Neural cell (in vitro differentiated cells): ENCODE measurements at regions not wholly inside any gene's neighbourhood (a gene's known extent, or its start where the extent isn't known, plus 50 kb on each side); places are given as distances from the start of the nearest gene placed in this dataset.

Experiments
- CTCF ChIP-seq: fragments of 450-650 bp; IDR thresholded peaks from 2 replicates; pipeline ENCODE4 v1.5.1; 2014; ENCODE audit warnings: antibody characterized with exemption, mild to moderate bottlenecking, moderate library complexity; ENCODE audit not compliant: poor library complexity, severe bottlenecking
- EP300 ChIP-seq: fragments of 450-650 bp; conservative IDR thresholded peaks from 2 replicates; pipeline ENCODE4 v1.6.1; 2014; ENCODE audit warnings: antibody characterized with exemption, mild to moderate bottlenecking, moderate library complexity; ENCODE audit not compliant: poor library complexity, severe bottlenecking
- EZH2 ChIP-seq: fragments of 200-600, 300-800 bp; shearing (Covaris generic), sonication (generic); IDR thresholded peaks from 2 replicates; pipeline ENCODE4 v1.6.1; 2014; ENCODE audit warnings: antibody characterized with exemption, low read length, borderline replicate concordance, mild to moderate bottlenecking; ENCODE audit not compliant: insufficient read depth, poor library complexity, severe bottlenecking
- POLR2AphosphoS5 ChIP-seq: IDR thresholded peaks from 2 replicates; pipeline ENCODE4 v1.6.1; 2012
- SMC3 ChIP-seq: fragments of 450-650 bp; conservative IDR thresholded peaks from 2 replicates; pipeline ENCODE4 v1.6.1; 2014; ENCODE audit warnings: antibody characterized with exemption, mild to moderate bottlenecking, moderate library complexity; ENCODE audit not compliant: poor library complexity
- TF ChIP-seq, protein P1 (sequence below): IDR thresholded peaks from 2 replicates; pipeline ENCODE4 v1.6.1; 2012; ENCODE audit warnings: borderline replicate concordance

GRCh38 chr14:100638211-100638855 lies 51.1 kb upstream of the BEGAIN start:
- TF ChIP-seq, protein P1, sequence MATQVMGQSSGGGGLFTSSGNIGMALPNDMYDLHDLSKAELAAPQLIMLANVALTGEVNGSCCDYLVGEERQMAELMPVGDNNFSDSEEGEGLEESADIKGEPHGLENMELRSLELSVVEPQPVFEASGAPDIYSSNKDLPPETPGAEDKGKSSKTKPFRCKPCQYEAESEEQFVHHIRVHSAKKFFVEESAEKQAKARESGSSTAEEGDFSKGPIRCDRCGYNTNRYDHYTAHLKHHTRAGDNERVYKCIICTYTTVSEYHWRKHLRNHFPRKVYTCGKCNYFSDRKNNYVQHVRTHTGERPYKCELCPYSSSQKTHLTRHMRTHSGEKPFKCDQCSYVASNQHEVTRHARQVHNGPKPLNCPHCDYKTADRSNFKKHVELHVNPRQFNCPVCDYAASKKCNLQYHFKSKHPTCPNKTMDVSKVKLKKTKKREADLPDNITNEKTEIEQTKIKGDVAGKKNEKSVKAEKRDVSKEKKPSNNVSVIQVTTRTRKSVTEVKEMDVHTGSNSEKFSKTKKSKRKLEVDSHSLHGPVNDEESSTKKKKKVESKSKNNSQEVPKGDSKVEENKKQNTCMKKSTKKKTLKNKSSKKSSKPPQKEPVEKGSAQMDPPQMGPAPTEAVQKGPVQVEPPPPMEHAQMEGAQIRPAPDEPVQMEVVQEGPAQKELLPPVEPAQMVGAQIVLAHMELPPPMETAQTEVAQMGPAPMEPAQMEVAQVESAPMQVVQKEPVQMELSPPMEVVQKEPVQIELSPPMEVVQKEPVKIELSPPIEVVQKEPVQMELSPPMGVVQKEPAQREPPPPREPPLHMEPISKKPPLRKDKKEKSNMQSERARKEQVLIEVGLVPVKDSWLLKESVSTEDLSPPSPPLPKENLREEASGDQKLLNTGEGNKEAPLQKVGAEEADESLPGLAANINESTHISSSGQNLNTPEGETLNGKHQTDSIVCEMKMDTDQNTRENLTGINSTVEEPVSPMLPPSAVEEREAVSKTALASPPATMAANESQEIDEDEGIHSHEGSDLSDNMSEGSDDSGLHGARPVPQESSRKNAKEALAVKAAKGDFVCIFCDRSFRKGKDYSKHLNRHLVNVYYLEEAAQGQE: no peak
- no peak for TF ChIP-seq EZH2
- no peak for TF ChIP-seq CTCF
- TF ChIP-seq EP300: no peak
- TF ChIP-seq POLR2AphosphoS5: no peak
- TF ChIP-seq SMC3: no peak
